ENCODE measurements at regions not wholly inside any gene's neighbourhood (a gene's known extent, or its start where the extent isn't known, plus 50 kb on each side); places are given as distances from the start of the nearest gene placed in this dataset.

GRCh38 chr22:23007823-23008222, 62.5 kb upstream of the GNAZ start:
- no peaks in the 10 kb centered on the region for H3K36me3 ChIP-seq
- H3K4me1 ChIP-seq: no peaks in the 10 kb centered on the region
- no peak overlapping the region for H3K27ac ChIP-seq
- intact Hi-C loops (cut with DNase I; ENCODE audit: low total_unique reads): no loop called here
- H3K4me3 ChIP-seq: no peak overlapping the region
- DNase-seq (ENCODE audit: low spot score in 2 of 2): no peak
- TF ChIP-seq POLR2AphosphoS5 (IDR thresholded peaks at IDR 0.05) (no peak), POLR2A (IDR thresholded peaks at IDR 0.05) (no peak), CTCF (IDR thresholded peaks at IDR 0.05) (no peak)
- no peaks in the 10 kb centered on the region for H3K9me3 ChIP-seq
- H3K27me3 ChIP-seq: no peaks in the 10 kb centered on the region

DNA sequence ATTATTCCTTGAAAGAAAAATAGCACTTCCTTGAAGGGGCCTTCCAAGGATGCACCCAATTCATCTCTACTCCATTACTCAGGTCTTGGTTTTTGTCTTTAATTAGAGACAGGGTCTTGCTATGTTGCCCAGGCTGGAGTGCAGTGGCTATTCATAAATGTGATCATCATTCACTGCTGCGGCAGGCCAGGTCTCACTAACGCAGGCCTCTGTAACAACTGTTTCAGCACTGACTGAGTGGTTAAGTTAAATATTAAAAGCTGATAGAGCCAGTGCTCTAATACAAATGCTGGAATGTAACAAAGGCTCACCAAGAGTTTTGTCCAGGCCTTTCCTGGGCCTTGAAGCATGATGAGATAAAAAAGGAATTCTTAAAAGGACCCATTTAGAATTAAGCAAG, 61.4 kb upstream of the GNAZ start:
- no peak for DNase-seq (ENCODE audit: low spot score in 2 of 2)
- H3K27me3 ChIP-seq: no peaks in the 10 kb centered on the region
- no peak for TF ChIP-seq POLR2A (IDR thresholded peaks at IDR 0.05)
- no peak for TF ChIP-seq POLR2AphosphoS5 (IDR thresholded peaks at IDR 0.05)
- TF ChIP-seq CTCF (IDR thresholded peaks at IDR 0.05): no peak
- no peaks in the 10 kb centered on the region for H3K36me3 ChIP-seq
- intact Hi-C loops (cut with DNase I; ENCODE audit: low total_unique reads): no loop called here
- no peak overlapping the region for H3K27ac ChIP-seq
- H3K9me3 ChIP-seq: no peaks in the 10 kb centered on the region
- H3K4me3 ChIP-seq: no peak overlapping the region
- H3K4me1 ChIP-seq: no peaks in the 10 kb centered on the region

Measured in breast epithelium (tissue), 4 donors.